Activated B cell treated with CpG ODN at 0.5 μM for 24 hours (primary cell): ENCODE measurements at regions not wholly inside any gene's neighbourhood (a gene's known extent, or its start where the extent isn't known, plus 50 kb on each side); places are given as distances from the start of the nearest gene placed in this dataset.

Experiments
- ATAC-seq: fragments of 200-7000 bp; cut with Tn5 transposase; one replicate; pipeline ENCODE4 v1.10.0; 2021; ENCODE audit warnings: low read depth, mild to moderate bottlenecking, moderate library complexity
- CTCF ChIA-PET: fragments of 350-600 bp; sonication (Branson Sonifier 250); formaldehyde crosslinking; loops from one replicate; lab custom pipeline; 2021; ENCODE audit warnings: antibody characterized with exemption; lab: Charles Lee
- POLR2A ChIA-PET: fragments of 350-600 bp; sonication (Branson Sonifier 250); formaldehyde crosslinking; loops from one replicate; lab custom pipeline; 2021; ENCODE audit warnings: antibody characterized with exemption; lab: Charles Lee
- DNase-seq: peaks from one replicate; pipeline ENCODE4 v3.0.0; 2022
- H3K27ac Mint-ChIP-seq: one replicate; pipeline ENCODE4 v1.8.0; 2020; ENCODE audit warnings: mixed read lengths
- H3K27me3 Mint-ChIP-seq: one replicate; pipeline ENCODE4 v1.8.0; 2021; ENCODE audit warnings: mixed read lengths
- H3K36me3 Mint-ChIP-seq: one replicate; pipeline ENCODE4 v1.8.0; 2021; ENCODE audit warnings: low read depth, mixed read lengths
- H3K4me1 Mint-ChIP-seq: one replicate; pipeline ENCODE4 v1.8.0; 2021; ENCODE audit warnings: mixed read lengths
- H3K4me3 Mint-ChIP-seq: one replicate; pipeline ENCODE4 v1.8.0; 2020; ENCODE audit warnings: mild to moderate bottlenecking, mixed read lengths
- H3K9me3 Mint-ChIP-seq: one replicate; pipeline ENCODE4 v1.8.0; 2020; ENCODE audit warnings: mixed read lengths
- intact Hi-C: fragments of 100-400 bp; cut with micrococcal nuclease; formaldehyde crosslinking; loops from one replicate; pipeline ENCODE4 v1.15.1; 2024
- TF ChIP-seq, protein P1 (sequence below): fragments of 200-600 bp; IDR thresholded peaks from one replicate; pipeline ENCODE4 v1.8.0; 2022; ENCODE audit warnings: antibody characterized with exemption, mild to moderate bottlenecking

DNA sequence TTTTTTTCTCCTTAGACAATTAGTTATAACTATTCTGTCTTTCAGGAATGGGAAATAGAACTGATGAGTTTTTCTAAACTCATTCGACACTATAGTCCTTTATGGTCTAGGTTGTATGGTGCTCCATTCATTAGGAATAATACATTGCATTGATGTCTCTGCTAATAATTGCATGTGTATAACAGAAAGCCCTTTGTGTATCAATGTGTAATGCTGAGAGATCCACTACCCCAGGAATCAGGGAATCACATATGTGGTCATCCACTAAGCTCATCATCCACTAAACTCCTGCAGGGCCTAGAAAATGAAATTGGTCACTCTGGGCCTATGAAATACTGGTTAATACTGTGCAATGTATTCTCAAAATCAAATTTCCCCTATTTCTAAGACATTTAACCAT is 242.0 kb upstream of the CDH18 start:
- DNase-seq = no peak
- no peaks in the 10 kb centered on the region for H3K36me3 Mint-ChIP-seq

GRCh38 chr5:20229303-20230005 is 241.5 kb upstream of the CDH18 start:
- ChIA-PET CTCF (no interaction called here), POLR2A (no interaction called here)
- TF ChIP-seq, protein P1, sequence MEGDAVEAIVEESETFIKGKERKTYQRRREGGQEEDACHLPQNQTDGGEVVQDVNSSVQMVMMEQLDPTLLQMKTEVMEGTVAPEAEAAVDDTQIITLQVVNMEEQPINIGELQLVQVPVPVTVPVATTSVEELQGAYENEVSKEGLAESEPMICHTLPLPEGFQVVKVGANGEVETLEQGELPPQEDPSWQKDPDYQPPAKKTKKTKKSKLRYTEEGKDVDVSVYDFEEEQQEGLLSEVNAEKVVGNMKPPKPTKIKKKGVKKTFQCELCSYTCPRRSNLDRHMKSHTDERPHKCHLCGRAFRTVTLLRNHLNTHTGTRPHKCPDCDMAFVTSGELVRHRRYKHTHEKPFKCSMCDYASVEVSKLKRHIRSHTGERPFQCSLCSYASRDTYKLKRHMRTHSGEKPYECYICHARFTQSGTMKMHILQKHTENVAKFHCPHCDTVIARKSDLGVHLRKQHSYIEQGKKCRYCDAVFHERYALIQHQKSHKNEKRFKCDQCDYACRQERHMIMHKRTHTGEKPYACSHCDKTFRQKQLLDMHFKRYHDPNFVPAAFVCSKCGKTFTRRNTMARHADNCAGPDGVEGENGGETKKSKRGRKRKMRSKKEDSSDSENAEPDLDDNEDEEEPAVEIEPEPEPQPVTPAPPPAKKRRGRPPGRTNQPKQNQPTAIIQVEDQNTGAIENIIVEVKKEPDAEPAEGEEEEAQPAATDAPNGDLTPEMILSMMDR = no peak
- no peak for DNase-seq
- no peaks in the 10 kb centered on the region for H3K4me1 Mint-ChIP-seq
- no peak for ATAC-seq
- no peaks in the 10 kb centered on the region for H3K36me3 Mint-ChIP-seq
- no peak overlapping the region for H3K27ac Mint-ChIP-seq
- H3K27me3 Mint-ChIP-seq = no peaks in the 10 kb centered on the region
- no peak overlapping the region for H3K4me3 Mint-ChIP-seq
- peaks cover 2% of the 10 kb centered on the region for H3K9me3 Mint-ChIP-seq
- intact Hi-C loops = no loop called here

More for the DNA sequence above, 242.0 kb upstream of the CDH18 start:
- Mint-ChIP-seq H3K9me3 (peaks cover 2% of the 10 kb centered on the region), H3K4me1 (no peaks in the 10 kb centered on the region), H3K27me3 (no peaks in the 10 kb centered on the region), H3K4me3 (no peak overlapping the region), H3K27ac (no peak overlapping the region)
- POLR2A ChIA-PET = no interaction called here
- no peak for ATAC-seq
- CTCF ChIA-PET = no interaction called here
- TF ChIP-seq, protein P1 = no peak
- intact Hi-C loops = no loop called here

DNA sequence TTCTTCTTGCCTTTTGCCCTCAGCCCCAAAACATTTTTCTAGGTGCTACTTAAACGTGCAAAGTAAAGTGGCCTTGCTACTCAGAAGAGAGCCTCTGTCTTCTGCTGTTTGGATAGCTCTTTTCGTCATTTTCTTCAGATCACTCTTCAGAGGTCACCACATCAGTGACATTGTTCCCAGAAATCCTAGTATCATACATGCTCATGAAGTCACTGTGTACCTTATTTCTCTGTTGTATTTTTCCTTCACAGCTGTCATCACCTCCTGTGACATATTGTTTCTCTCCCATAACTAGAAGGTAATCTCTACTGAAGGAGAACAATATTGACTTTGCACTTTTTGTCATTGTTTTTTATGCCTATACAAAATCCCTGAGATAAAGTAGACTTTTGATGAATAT is 237.0 kb upstream of the CDH18 start:
- no peak for ATAC-seq
- no peak for DNase-seq
- no peak overlapping the region for H3K27ac Mint-ChIP-seq
- H3K36me3 Mint-ChIP-seq = no peaks in the 10 kb centered on the region
- POLR2A ChIA-PET = no interaction called here
- intact Hi-C loops = no loop called here
- H3K9me3 Mint-ChIP-seq = peaks cover 7% of the 10 kb centered on the region
- no peak overlapping the region for H3K4me3 Mint-ChIP-seq
- H3K4me1 Mint-ChIP-seq = no peaks in the 10 kb centered on the region
- no peaks in the 10 kb centered on the region for H3K27me3 Mint-ChIP-seq
- TF ChIP-seq, protein P1 = no peak
- CTCF ChIA-PET = no interaction called here

DNA sequence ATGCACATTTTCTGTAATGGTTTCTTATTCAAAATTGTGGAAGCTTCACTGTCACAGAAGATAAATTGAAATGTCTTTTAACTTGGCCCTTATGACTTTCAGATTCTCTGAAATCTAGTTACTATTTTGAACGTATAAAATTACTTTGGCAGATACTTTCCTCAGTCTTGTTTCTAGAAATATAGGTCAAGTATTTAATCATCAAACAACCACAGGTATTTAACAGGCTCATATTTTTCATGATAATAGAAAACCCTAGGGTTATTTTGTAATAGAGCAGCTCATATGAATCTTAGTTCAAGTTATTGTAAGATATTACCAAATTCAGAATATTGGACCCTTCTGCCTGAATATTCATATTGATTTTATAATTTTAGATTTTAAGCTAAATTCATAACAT is 236.0 kb upstream of the CDH18 start:
- Mint-ChIP-seq H3K4me3 (no peak overlapping the region), H3K9me3 (peaks cover 7% of the 10 kb centered on the region)

GRCh38 chr5:20223451-20223850 is 235.5 kb upstream of the CDH18 start:
- intact Hi-C loops = no loop called here
- ATAC-seq (no peak), DNase-seq (no peak)
- no peaks in the 10 kb centered on the region for H3K36me3 Mint-ChIP-seq
- CTCF ChIA-PET = no interaction called here
- no peak overlapping the region for H3K27ac Mint-ChIP-seq
- peaks cover 7% of the 10 kb centered on the region for H3K9me3 Mint-ChIP-seq
- H3K27me3 Mint-ChIP-seq = no peaks in the 10 kb centered on the region
- POLR2A ChIA-PET = no interaction called here
- no peak overlapping the region for H3K4me3 Mint-ChIP-seq
- TF ChIP-seq, protein P1 = no peak
- no peaks in the 10 kb centered on the region for H3K4me1 Mint-ChIP-seq

More for the DNA sequence above, 236.0 kb upstream of the CDH18 start:
- ChIA-PET POLR2A (no interaction called here), CTCF (no interaction called here)
- Mint-ChIP-seq H3K27me3 (no peaks in the 10 kb centered on the region), H3K4me1 (no peaks in the 10 kb centered on the region), H3K27ac (no peak overlapping the region), H3K36me3 (no peaks in the 10 kb centered on the region)
- DNase-seq = no peak
- intact Hi-C loops = no loop called here
- no peak for ATAC-seq
- TF ChIP-seq, protein P1 = no peak
